ENCODE measurements at regions not wholly inside any gene's neighbourhood (a gene's known extent, or its start where the extent isn't known, plus 50 kb on each side); places are given as distances from the start of the nearest gene placed in this dataset.
"Not testable (repeated sequence)": the region's sequence is repeated elsewhere in the genome, so short reads cannot be mapped to it uniquely, and the experiment has no call there.

- TF ChIP-seq, protein P1, sequence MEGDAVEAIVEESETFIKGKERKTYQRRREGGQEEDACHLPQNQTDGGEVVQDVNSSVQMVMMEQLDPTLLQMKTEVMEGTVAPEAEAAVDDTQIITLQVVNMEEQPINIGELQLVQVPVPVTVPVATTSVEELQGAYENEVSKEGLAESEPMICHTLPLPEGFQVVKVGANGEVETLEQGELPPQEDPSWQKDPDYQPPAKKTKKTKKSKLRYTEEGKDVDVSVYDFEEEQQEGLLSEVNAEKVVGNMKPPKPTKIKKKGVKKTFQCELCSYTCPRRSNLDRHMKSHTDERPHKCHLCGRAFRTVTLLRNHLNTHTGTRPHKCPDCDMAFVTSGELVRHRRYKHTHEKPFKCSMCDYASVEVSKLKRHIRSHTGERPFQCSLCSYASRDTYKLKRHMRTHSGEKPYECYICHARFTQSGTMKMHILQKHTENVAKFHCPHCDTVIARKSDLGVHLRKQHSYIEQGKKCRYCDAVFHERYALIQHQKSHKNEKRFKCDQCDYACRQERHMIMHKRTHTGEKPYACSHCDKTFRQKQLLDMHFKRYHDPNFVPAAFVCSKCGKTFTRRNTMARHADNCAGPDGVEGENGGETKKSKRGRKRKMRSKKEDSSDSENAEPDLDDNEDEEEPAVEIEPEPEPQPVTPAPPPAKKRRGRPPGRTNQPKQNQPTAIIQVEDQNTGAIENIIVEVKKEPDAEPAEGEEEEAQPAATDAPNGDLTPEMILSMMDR (conservative IDR thresholded peaks at IDR 0.05 in 1 of 2, IDR thresholded peaks at IDR 0.05 in 1 of 2; ENCODE audit: extremely low read depth in 1 of 2, insufficient read depth in 1 of 2, low read depth in 1 of 2, low read length in 2 of 2) = not testable (repeated sequence)
- not testable (repeated sequence) for TF ChIP-seq EZH2 (IDR thresholded peaks at IDR 0.05; ENCODE audit: borderline replicate concordance, low read length)
These were observed 177.0 kb upstream of the LRRC61 start for GRCh38 chr7:150146124-150146523.

Data from mammary epithelial cell (primary cell).